Ovary (tissue), 7 donors: ENCODE measurements at regions not wholly inside any gene's neighbourhood (a gene's known extent, or its start where the extent isn't known, plus 50 kb on each side); places are given as distances from the start of the nearest gene placed in this dataset.

Source experiments
- DNase-seq, 5 donors: peaks; one replicate each; pipeline ENCODE4 v3.0.0-alpha.2; 2019 to 2020
- H3K27ac ChIP-seq, 2 donors: fragments of 200-600 bp; one replicate each; pipeline versions ENCODE4 v1.5.1 to v1.8.0; 2019 to 2022
- H3K27me3 ChIP-seq: fragments of 200-600 bp; one replicate; pipeline ENCODE4 v1.8.0; 2022
- H3K36me3 ChIP-seq: fragments of 200-600 bp; sonication (generic); one replicate; pipeline ENCODE4 v1.5.1; 2019
- H3K4me1 ChIP-seq: one replicate; pipeline ENCODE4 v1.8.1; 2013; ENCODE audit warnings: mild to moderate bottlenecking, moderate library complexity; ENCODE audit not compliant: insufficient read depth
- H3K4me3 ChIP-seq: fragments of 200-600 bp; sonication (generic); one replicate; pipeline ENCODE4 v1.5.1; 2017
- H3K9me3 ChIP-seq, 2 donors: fragments of 200-600 bp in 1 of 2; sonication (generic) in 1 of 2; one replicate each; pipeline versions ENCODE4 v1.5.1 to v1.8.1; 2013 to 2019; ENCODE audit warnings: mild to moderate bottlenecking in 1 of 2, moderate library complexity in 1 of 2
- CTCF ChIP-seq, 3 donors: fragments of 450-650 bp in 2 of 3; fragments of 200-600 bp in 1 of 3; IDR thresholded peaks; one replicate each; pipeline versions ENCODE4 v1.5.1 to v1.8.0; 2016 to 2022; ENCODE audit warnings: antibody characterized with exemption in 3 of 3, mild to moderate bottlenecking in 1 of 3
- EP300 ChIP-seq: sonication (generic); formaldehyde crosslinking; IDR thresholded peaks from one replicate; pipeline ENCODE4 v1.6.1; 2017; ENCODE audit warnings: antibody characterized with exemption
- POLR2A ChIP-seq: fragments of 450-650 bp; IDR thresholded peaks from one replicate; pipeline ENCODE4 v1.6.1; 2017; ENCODE audit warnings: antibody characterized with exemption, mild to moderate bottlenecking, moderate library complexity
- WGBS, 3 donors: extraction: QIAGEN DNeasy Blood & Tissue Kit in 1 of 3; methylation state at CpG; one replicate each; pipeline versions ENCODE4 v1.1.5 to v1.1.7; 2013 to 2017; 5-methylcytosine and 5-hydroxymethylcytosine counted together
- intact Hi-C, 4 donors: fragments of 100-400 bp; cut with DNase I; formaldehyde crosslinking; loops; one replicate each; pipeline versions ENCODE4 v1.11.0 to v1.15.1; 2022 to 2023
- donor health status: DM: no; HTN: no; CAD: no; lungs with moderate emphysema.
- donor health status: DM: no; HTN: no; CAD: no.
- donor health status: Bipolar disorder and iron deficiency.
- donor health status: DM: no; HTN: no; CAD: no.
- donor health status: DM: yes; HTN: yes; CAD: no.

- no peak overlapping the region for H3K4me3 ChIP-seq
- H3K36me3 ChIP-seq = no peaks in the 10 kb centered on the region
- DNase-seq = no peak
- TF ChIP-seq POLR2A (no peak), CTCF (IDR thresholded peaks at IDR 0.05) (no peak), EP300 (no peak)
- 80 to 93% (median 87%) methylated on average over 3 of the region's 3 CpGs for WGBS, 3 donors
- H3K27ac ChIP-seq = no peak overlapping the region
- H3K27me3 ChIP-seq = no peaks in the 10 kb centered on the region
- no peaks in the 10 kb centered on the region for H3K9me3 ChIP-seq
- H3K4me1 ChIP-seq = no peaks in the 10 kb centered on the region
- intact Hi-C loops = no loop called here
Measured at GRCh38 chr2:234376229-234376628, 120.7 kb downstream of the ARL4C start.

- WGBS, 3 donors = 46 to 57% (median 46%) methylated on average over 6 of the region's 6 CpGs
- Histone ChIP-seq H3K27ac (no peak overlapping the region), H3K27me3 (no peaks in the 10 kb centered on the region), H3K4me1 (no peaks in the 10 kb centered on the region), H3K4me3 (no peak overlapping the region), H3K36me3 (no peaks in the 10 kb centered on the region), H3K9me3 (no peaks in the 10 kb centered on the region)
- DNase-seq = no peak
- intact Hi-C loops = no loop called here
- TF ChIP-seq CTCF (IDR thresholded peaks at IDR 0.05) (no peak), EP300 (no peak), POLR2A (no peak)
Measured at GRCh38 chr2:234375176-234375880, 121.6 kb downstream of the ARL4C start.

- Histone ChIP-seq H3K4me1 (no peaks in the 10 kb centered on the region), H3K27ac (no peak overlapping the region), H3K9me3 (no peaks in the 10 kb centered on the region), H3K36me3 (no peaks in the 10 kb centered on the region), H3K4me3 (no peak overlapping the region), H3K27me3 (no peaks in the 10 kb centered on the region)
- 42 to 68% (median 63%) methylated on average over 5 of the region's 5 CpGs for WGBS, 3 donors
- intact Hi-C loops = no loop called here
- no peak for TF ChIP-seq POLR2A
- no peak for TF ChIP-seq EP300
- no peak for TF ChIP-seq CTCF (IDR thresholded peaks at IDR 0.05)
- no peak for DNase-seq
Measured at GRCh38 chr2:234374736-234375135, 122.1 kb downstream of the ARL4C start.

- no peaks in the 10 kb centered on the region for H3K9me3 ChIP-seq
- intact Hi-C loops = no loop called here
- no peaks in the 10 kb centered on the region for H3K4me1 ChIP-seq
- H3K27ac ChIP-seq = no peak overlapping the region
- TF ChIP-seq POLR2A (no peak), EP300 (no peak), CTCF (IDR thresholded peaks at IDR 0.05) (no peak)
- 90 to 91% (median 90%) methylated on average over 8 of the region's 8 CpGs for WGBS, 3 donors
- no peak for DNase-seq
- H3K27me3 ChIP-seq = no peaks in the 10 kb centered on the region
- H3K36me3 ChIP-seq = no peaks in the 10 kb centered on the region
- no peak overlapping the region for H3K4me3 ChIP-seq
Measured at GRCh38 chr2:234374150-234374508, 122.8 kb downstream of the ARL4C start.
